ENCODE measurements at regions not wholly inside any gene's neighbourhood (a gene's known extent, or its start where the extent isn't known, plus 50 kb on each side); places are given as distances from the start of the nearest gene placed in this dataset.

GRCh38 chr2:204274991-204275390 is 270.3 kb upstream of the PARD3B start (continued):
- TF ChIP-seq ZNF462 (CRISPR knock-in tag; IDR thresholded peaks at IDR 0.05): no peak
- TF ChIP-seq ZNF114 (CRISPR knock-in tag; IDR thresholded peaks at IDR 0.05): no peak
- no peak for TF ChIP-seq CTCF (conservative IDR thresholded peaks at IDR 0.05; ENCODE audit: low read depth in 2 of 2)

- Mint-ChIP-seq H3K4me1 (peaks cover 54% of the 10 kb centered on the region), H3K27ac (0 out of 2 replicates have a peak overlapping the region, but pooled peaks have one; percentile 40), H3K27me3 (ENCODE audit: insufficient read depth, low read depth, poor library complexity) (peaks cover 2% of the 10 kb centered on the region), H3K36me3 (ENCODE audit: low read depth) (no peaks in the 10 kb centered on the region), H3K4me3 (no peak overlapping the region), H3K9me3 (no peaks in the 10 kb centered on the region)
- Histone ChIP-seq H3K79me2 (replicated peaks; ENCODE audit: insufficient read depth) (no peaks in the 10 kb centered on the region), H3K4me1 (ENCODE audit: insufficient read depth) (peaks cover 42% of the 10 kb centered on the region), H4K20me1 (replicated peaks; ENCODE audit: insufficient read depth) (no peaks in the 10 kb centered on the region), H3K9me2 (ENCODE audit: insufficient read depth) (peaks cover 34% of the 10 kb centered on the region), H3K27ac (ENCODE audit: low read depth) (no peak overlapping the region), H3K4me3 (no peak overlapping the region), H3F3A (replicated peaks; ENCODE audit: low read depth) (peaks cover 6% of the 10 kb centered on the region; the same call in 1 of the 2 replicates), H3K36me3 (ENCODE audit: insufficient read depth) (no peaks in the 10 kb centered on the region), H3K27me3 (ENCODE audit: insufficient read depth) (no peaks in the 10 kb centered on the region), H2AFZ (no peak overlapping the region), H3K4me2 (no peak overlapping the region)
- ATAC-seq (no peak), DNase-seq (ENCODE audit: low spot score) (no peak)
- TF ChIP-seq POLR2AphosphoS5 (IDR thresholded peaks at IDR 0.05; ENCODE audit: low read depth): no peak
- no peak for TF ChIP-seq ZNF114 (CRISPR knock-in tag; IDR thresholded peaks at IDR 0.05)
- TF ChIP-seq CREB1 (CRISPR knock-in tag; IDR thresholded peaks at IDR 0.05; ENCODE audit: low read depth): no peak
- TF ChIP-seq REST (IDR thresholded peaks at IDR 0.05; ENCODE audit: unreplicated experiment): no peak
- no peak for TF ChIP-seq CTCF (conservative IDR thresholded peaks at IDR 0.05; ENCODE audit: low read depth in 2 of 2)
- no peak for TF ChIP-seq ZNF331 (CRISPR knock-in tag; IDR thresholded peaks at IDR 0.05; ENCODE audit: low read depth)
Observed at GRCh38 chr2:204277226-204277625, 268.0 kb upstream of the PARD3B start.

Measured in GM23338 (cell line).